ENCODE measurements at regions not wholly inside any gene's neighbourhood (a gene's known extent, or its start where the extent isn't known, plus 50 kb on each side); places are given as distances from the start of the nearest gene placed in this dataset.

DNA sequence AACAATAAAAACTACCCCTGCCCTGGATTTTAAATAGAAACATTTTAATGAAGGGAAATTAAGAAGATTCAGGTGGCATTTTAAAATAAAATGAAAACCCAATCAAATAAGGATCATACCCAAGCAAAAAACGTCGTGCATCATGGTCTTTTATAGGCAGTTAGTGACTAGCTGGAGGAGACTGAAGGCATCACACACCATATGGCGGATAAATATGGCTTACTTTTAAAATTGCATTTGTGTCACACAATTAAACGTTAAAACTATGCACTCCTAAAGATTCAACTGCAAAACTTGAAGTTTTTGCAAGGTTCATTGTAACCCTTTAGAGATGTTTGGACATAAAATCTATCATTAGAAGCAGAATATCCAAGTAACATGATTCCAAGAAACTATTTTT lies 200.1 kb upstream of the NRG3 start:
- no peak overlapping the region for H3K4me3 ChIP-seq (ENCODE audit: low read depth, low read length)
- no peak for TF ChIP-seq CTCF (IDR thresholded peaks at IDR 0.05; ENCODE audit: low read depth, low read length)

GRCh38 chr10:81679291-81679690 lies 195.7 kb upstream of the NRG3 start:
- TF ChIP-seq CTCF (IDR thresholded peaks at IDR 0.05; ENCODE audit: low read depth, low read length): no peak
- H3K4me3 ChIP-seq (ENCODE audit: low read depth, low read length): no peak overlapping the region

GRCh38 chr10:81680359-81680758 lies 194.6 kb upstream of the NRG3 start:
- no peak for TF ChIP-seq CTCF (IDR thresholded peaks at IDR 0.05; ENCODE audit: low read depth, low read length)
- no peak overlapping the region for H3K4me3 ChIP-seq (ENCODE audit: low read depth, low read length)

- no peak overlapping the region for H3K4me3 ChIP-seq (ENCODE audit: low read depth, low read length)
- no peak for TF ChIP-seq CTCF (IDR thresholded peaks at IDR 0.05; ENCODE audit: low read depth, low read length)
Observed at GRCh38 chr10:81688459-81688858, 186.5 kb upstream of the NRG3 start.

DNA sequence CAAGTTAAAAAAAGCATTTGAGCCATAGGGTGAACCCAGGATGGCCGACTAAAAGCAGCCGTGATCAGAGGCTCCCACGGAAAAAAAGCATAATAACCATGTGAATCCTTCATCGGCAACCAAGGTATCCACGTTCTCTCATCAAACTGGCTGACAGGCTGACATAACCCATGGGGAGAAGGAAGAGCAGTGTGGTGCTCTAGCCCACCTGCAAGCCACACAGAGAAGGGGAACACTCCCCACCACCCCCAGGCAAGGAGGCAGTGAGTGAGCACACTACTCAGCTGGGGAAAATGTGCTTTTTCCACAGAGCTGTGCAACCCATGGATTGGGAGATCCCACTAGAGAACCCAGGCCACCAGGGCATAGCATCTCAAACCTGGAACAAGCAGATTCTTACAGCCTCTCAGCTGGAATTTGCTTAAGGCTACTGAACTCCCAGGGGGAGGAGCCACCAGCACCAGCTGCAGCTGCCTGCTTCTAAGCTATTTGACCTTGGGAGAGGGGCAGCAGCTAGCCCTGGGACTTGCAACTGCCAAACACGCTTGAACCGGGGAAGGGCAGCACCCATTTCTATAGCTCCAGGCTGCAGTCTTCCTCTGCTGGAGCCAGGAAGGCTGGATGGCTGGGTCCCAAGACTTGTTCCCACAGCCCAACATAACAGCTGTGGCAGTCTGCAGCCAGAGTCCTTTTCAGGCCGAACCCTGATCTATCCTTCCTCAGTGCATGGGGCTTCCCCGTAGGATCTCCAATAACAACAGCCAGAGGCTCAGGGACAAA lies 178.2 kb upstream of the NRG3 start:
- no peak overlapping the region for H3K4me3 ChIP-seq (ENCODE audit: low read depth, low read length)

GRCh38 chr10:81704596-81704995 lies 170.4 kb upstream of the NRG3 start:
- no peak for TF ChIP-seq CTCF (IDR thresholded peaks at IDR 0.05; ENCODE audit: low read depth, low read length)
- H3K4me3 ChIP-seq (ENCODE audit: low read depth, low read length): no peak overlapping the region

More for the DNA sequence above, 178.2 kb upstream of the NRG3 start:
- TF ChIP-seq CTCF (IDR thresholded peaks at IDR 0.05; ENCODE audit: low read depth, low read length): no peak

DNA sequence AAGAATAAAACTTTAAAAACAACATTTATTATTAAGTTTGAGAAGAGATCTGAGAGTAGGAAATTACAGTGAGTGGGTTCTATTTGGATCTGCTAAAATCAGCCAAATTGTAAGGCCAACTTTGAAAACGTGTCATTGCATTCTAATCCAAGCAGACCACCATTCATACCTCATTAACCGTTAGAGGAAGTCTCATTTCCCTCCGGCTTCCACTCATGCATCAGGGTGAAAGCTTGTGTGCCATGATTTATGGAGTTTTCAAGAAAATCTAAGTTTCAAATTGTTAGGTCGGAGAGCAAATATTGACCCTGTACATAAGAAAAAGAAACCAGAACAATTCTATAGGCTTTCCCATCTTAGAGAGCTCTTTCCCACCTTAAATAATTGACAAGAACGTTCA lies 166.6 kb upstream of the NRG3 start:
- H3K4me3 ChIP-seq (ENCODE audit: low read depth, low read length): no peak overlapping the region
- TF ChIP-seq CTCF (IDR thresholded peaks at IDR 0.05; ENCODE audit: low read depth, low read length): no peak

Measured in WI38 (cell line).